ENCODE measurements at regions not wholly inside any gene's neighbourhood (a gene's known extent, or its start where the extent isn't known, plus 50 kb on each side); places are given as distances from the start of the nearest gene placed in this dataset.

- TF ChIP-seq POLR2A (IDR thresholded peaks at IDR 0.05): no peak
- no peaks in the 10 kb centered on the region for H3K27me3 ChIP-seq
- intact Hi-C loops (cut with DNase I; ENCODE audit: low total_unique reads) (no loop called here), in situ Hi-C loops (cut with MboI; ENCODE audit: low sequenced_read_pairs in 4 of 4) (no loop called here)
- H3K27ac ChIP-seq: no peak overlapping the region
- H3K9me3 ChIP-seq: no peaks in the 10 kb centered on the region
- no peaks in the 10 kb centered on the region for H3K4me1 ChIP-seq
- DNase-seq (no peak), ATAC-seq (no peak)
- H3K4me3 ChIP-seq: no peak overlapping the region
- no peaks in the 10 kb centered on the region for H3K36me3 ChIP-seq
Observed at GRCh38 chr12:47602325-47602724, 103.5 kb downstream of the RPAP3 start.

- ATAC-seq (no peak), DNase-seq (no peak)
- Histone ChIP-seq H3K4me1 (no peaks in the 10 kb centered on the region), H3K9me3 (no peaks in the 10 kb centered on the region), H3K27ac (no peak overlapping the region), H3K4me3 (no peak overlapping the region), H3K36me3 (no peaks in the 10 kb centered on the region), H3K27me3 (no peaks in the 10 kb centered on the region)
- intact Hi-C loops (cut with DNase I; ENCODE audit: low total_unique reads): no loop called here
- in situ Hi-C loops (cut with MboI; ENCODE audit: low sequenced_read_pairs in 4 of 4): no loop called here
- TF ChIP-seq POLR2A (IDR thresholded peaks at IDR 0.05): no peak
- TF ChIP-seq, protein P1, sequence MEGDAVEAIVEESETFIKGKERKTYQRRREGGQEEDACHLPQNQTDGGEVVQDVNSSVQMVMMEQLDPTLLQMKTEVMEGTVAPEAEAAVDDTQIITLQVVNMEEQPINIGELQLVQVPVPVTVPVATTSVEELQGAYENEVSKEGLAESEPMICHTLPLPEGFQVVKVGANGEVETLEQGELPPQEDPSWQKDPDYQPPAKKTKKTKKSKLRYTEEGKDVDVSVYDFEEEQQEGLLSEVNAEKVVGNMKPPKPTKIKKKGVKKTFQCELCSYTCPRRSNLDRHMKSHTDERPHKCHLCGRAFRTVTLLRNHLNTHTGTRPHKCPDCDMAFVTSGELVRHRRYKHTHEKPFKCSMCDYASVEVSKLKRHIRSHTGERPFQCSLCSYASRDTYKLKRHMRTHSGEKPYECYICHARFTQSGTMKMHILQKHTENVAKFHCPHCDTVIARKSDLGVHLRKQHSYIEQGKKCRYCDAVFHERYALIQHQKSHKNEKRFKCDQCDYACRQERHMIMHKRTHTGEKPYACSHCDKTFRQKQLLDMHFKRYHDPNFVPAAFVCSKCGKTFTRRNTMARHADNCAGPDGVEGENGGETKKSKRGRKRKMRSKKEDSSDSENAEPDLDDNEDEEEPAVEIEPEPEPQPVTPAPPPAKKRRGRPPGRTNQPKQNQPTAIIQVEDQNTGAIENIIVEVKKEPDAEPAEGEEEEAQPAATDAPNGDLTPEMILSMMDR (IDR thresholded peaks at IDR 0.05 in 4 of 5, conservative IDR thresholded peaks at IDR 0.05 in 1 of 5): no peak
Observed at GRCh38 chr12:47601071-47601470, 104.8 kb downstream of the RPAP3 start.

DNA sequence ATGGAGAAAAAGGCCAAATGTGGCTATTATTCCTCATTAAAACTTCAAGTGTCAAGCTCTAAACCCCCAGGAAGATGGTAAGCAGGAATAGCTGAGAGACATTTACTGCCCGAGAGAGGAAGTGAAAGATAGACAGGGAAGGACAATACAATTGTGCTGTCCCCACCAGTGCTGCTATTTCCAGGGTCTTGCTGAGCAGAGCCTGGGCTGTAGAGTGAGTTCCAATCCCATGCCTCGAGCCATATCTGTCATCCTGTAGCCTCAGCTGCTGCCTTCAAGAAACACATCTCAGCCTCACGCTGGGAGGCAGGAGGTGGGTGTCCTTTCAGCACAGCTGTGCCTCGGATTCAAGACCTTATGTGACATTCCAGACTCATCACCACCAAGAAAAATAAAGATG, 114.0 kb downstream of the RPAP3 start:
- intact Hi-C loops (cut with DNase I; ENCODE audit: low total_unique reads): no loop called here
- Histone ChIP-seq H3K9me3 (no peaks in the 10 kb centered on the region), H3K27ac (no peak overlapping the region), H3K4me1 (peaks cover 0 to 3% of the 10 kb centered on the region in 2 donors), H3K36me3 (no peaks in the 10 kb centered on the region), H3K27me3 (no peaks in the 10 kb centered on the region), H3K4me3 (no peak overlapping the region)
- TF ChIP-seq POLR2A (IDR thresholded peaks at IDR 0.05): no peak
- in situ Hi-C loops (cut with MboI; ENCODE audit: low sequenced_read_pairs in 4 of 4): no loop called here
- DNase-seq (no peak), ATAC-seq (no peak)

DNA sequence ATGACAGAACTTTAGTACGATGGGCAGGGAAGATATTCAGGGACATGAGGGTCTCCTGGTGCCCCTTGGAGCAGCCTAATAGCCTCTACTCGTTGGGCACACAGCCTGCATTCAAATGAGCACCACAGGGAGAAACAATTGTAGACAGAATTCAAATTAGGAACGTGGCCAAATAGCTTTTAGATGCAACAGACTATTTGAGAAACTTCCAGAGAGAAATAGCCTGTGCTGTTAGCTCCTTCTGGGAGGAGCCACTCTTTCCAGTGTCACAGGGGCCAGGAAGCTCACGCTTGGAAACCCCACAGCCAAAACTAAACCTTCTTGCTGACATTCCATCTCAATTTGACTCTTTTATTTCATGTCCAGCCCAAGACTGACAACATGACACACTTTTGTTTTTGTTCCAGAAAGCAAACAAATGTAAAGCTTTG, 114.5 kb downstream of the RPAP3 start:
- H3K4me3 ChIP-seq: no peak overlapping the region
- peaks cover 0 to 3% of the 10 kb centered on the region in 2 donors for H3K4me1 ChIP-seq
- ATAC-seq (no peak), DNase-seq (no peak)
- no peaks in the 10 kb centered on the region for H3K9me3 ChIP-seq
- intact Hi-C loops (cut with DNase I; ENCODE audit: low total_unique reads): no loop called here
- no peaks in the 10 kb centered on the region for H3K27me3 ChIP-seq
- in situ Hi-C loops (cut with MboI; ENCODE audit: low sequenced_read_pairs in 4 of 4): no loop called here
- H3K27ac ChIP-seq: no peak overlapping the region
- no peaks in the 10 kb centered on the region for H3K36me3 ChIP-seq
- TF ChIP-seq POLR2A (IDR thresholded peaks at IDR 0.05): no peak
- TF ChIP-seq, protein P1 (IDR thresholded peaks at IDR 0.05 in 4 of 5, conservative IDR thresholded peaks at IDR 0.05 in 1 of 5): no peak

DNA sequence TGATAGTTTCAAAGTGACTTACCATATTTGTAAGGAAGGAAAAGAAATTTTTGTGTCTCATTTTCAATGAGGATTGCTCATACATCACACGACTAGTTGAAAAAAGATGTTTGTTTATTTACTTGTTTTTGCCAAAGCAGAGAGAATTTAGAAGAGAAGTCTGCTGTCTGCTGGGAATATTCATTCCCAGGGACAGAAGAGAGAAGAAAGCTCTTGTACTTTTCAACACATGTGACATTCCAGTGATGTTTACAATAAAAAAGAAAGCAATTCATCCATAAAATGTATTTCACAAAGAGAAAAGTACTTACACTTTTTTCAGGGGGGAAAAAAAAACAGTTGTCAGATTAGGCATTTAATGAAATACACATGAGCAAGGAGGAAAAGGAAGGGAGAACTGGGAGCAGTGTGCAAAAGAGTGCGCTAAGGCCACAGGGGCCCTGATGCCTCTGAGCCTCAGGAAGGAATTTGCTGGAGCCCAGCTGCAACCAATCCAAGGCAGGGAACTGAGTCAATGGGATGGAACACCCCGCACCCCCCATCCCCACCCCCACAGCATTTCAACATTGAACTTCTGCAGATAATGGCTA, 115.0 kb downstream of the RPAP3 start:
- Histone ChIP-seq H3K9me3 (no peaks in the 10 kb centered on the region), H3K4me1 (peaks cover 0 to 3% of the 10 kb centered on the region in 2 donors), H3K27me3 (no peaks in the 10 kb centered on the region), H3K4me3 (no peak overlapping the region), H3K36me3 (no peaks in the 10 kb centered on the region), H3K27ac (no peak overlapping the region)
- in situ Hi-C loops (cut with MboI; ENCODE audit: low sequenced_read_pairs in 4 of 4) (no loop called here), intact Hi-C loops (cut with DNase I; ENCODE audit: low total_unique reads) (no loop called here)
- no peak for DNase-seq
- no peak for TF ChIP-seq POLR2A (IDR thresholded peaks at IDR 0.05)
- TF ChIP-seq, protein P1 (IDR thresholded peaks at IDR 0.05 in 4 of 5, conservative IDR thresholded peaks at IDR 0.05 in 1 of 5): no peak
- ATAC-seq: no peak

All from gastrocnemius medialis (tissue), 4 donors.